PC-3 (cell line): ENCODE measurements at regions not wholly inside any gene's neighbourhood (a gene's known extent, or its start where the extent isn't known, plus 50 kb on each side); places are given as distances from the start of the nearest gene placed in this dataset.

ENCODE experiments used
- EZH2phosphoT487 ChIP-seq: fragments of 300-600 bp; sonication (generic); IDR thresholded peaks from 2 replicates; pipeline ENCODE4 v1.6.1; 2018; ENCODE audit warnings: mild to moderate bottlenecking, antibody characterized with exemption, low read length, borderline replicate concordance
- TF ChIP-seq, protein P1 (sequence below): fragments of 300-600 bp; sonication (generic); conservative IDR thresholded peaks from 2 replicates; pipeline ENCODE4 v1.5.1; 2017; ENCODE audit warnings: antibody characterized with exemption, low read depth, mild to moderate bottlenecking, low read length

DNA sequence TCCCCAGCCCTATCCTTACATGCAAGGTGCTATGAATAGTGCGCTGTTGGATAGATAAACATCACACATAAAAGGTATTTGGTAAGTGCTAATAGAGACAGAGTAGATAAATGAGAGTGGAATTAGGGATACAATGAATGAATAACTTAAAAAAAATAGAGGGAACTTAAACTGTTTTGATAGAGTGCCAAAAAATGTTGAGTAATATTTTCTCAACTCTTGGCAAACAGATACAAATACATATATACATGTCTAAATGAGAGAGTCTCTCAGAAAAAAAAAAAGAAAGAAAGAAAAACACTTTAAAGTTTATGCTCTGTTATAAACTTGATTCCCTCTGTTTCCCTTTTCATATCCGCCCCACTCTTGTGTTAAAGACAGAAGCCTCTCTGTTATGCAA, 667.4 kb downstream of the ROBO2 start:
- TF ChIP-seq, protein P1, sequence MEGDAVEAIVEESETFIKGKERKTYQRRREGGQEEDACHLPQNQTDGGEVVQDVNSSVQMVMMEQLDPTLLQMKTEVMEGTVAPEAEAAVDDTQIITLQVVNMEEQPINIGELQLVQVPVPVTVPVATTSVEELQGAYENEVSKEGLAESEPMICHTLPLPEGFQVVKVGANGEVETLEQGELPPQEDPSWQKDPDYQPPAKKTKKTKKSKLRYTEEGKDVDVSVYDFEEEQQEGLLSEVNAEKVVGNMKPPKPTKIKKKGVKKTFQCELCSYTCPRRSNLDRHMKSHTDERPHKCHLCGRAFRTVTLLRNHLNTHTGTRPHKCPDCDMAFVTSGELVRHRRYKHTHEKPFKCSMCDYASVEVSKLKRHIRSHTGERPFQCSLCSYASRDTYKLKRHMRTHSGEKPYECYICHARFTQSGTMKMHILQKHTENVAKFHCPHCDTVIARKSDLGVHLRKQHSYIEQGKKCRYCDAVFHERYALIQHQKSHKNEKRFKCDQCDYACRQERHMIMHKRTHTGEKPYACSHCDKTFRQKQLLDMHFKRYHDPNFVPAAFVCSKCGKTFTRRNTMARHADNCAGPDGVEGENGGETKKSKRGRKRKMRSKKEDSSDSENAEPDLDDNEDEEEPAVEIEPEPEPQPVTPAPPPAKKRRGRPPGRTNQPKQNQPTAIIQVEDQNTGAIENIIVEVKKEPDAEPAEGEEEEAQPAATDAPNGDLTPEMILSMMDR = no peak
- no peak for TF ChIP-seq EZH2phosphoT487
